Trophoblast cell (in vitro differentiated cells and primary cell): ENCODE measurements at regions not wholly inside any gene's neighbourhood (a gene's known extent, or its start where the extent isn't known, plus 50 kb on each side); places are given as distances from the start of the nearest gene placed in this dataset.

Experiments
- DNase-seq, 2 donors: peaks; one replicate each; pipeline ENCODE4 v3.0.0-alpha.2; 2016
- H2AFZ ChIP-seq: 2 replicates; pipeline ENCODE4 v1.6.1; 2013; ENCODE audit warnings: low read length, moderate library complexity, mild to moderate bottlenecking; ENCODE audit not compliant: insufficient read depth, poor library complexity
- H2AK5ac ChIP-seq: 2 replicates; pipeline ENCODE4 v1.6.1; 2013; ENCODE audit warnings: mild to moderate bottlenecking, low read length
- H2BK120ac ChIP-seq: 2 replicates; pipeline ENCODE4 v1.6.1; 2013; ENCODE audit warnings: low read length, mild to moderate bottlenecking, moderate library complexity; ENCODE audit not compliant: insufficient read depth, poor library complexity
- H2BK12ac ChIP-seq: 2 replicates; pipeline ENCODE4 v1.6.1; 2013; ENCODE audit warnings: mild to moderate bottlenecking, low read length, moderate library complexity
- H2BK5ac ChIP-seq: 2 replicates; pipeline ENCODE4 v1.6.1; 2013; ENCODE audit warnings: low read length, low read depth, moderate library complexity, mild to moderate bottlenecking; ENCODE audit not compliant: poor library complexity
- H3K14ac ChIP-seq: 2 replicates; pipeline ENCODE4 v1.6.1; 2013; ENCODE audit warnings: mild to moderate bottlenecking, low read length
- H3K18ac ChIP-seq: 2 replicates; pipeline ENCODE4 v1.6.1; 2013; ENCODE audit warnings: mild to moderate bottlenecking, low read length
- H3K23ac ChIP-seq: 2 replicates; pipeline ENCODE4 v1.6.1; 2013; ENCODE audit warnings: low read length
- H3K27ac ChIP-seq: 2 replicates; pipeline ENCODE4 v1.5.1; 2013; ENCODE audit warnings: low read depth, mild to moderate bottlenecking, inconsistent platforms, low read length, moderate library complexity
- H3K27me3 ChIP-seq: 2 replicates; pipeline ENCODE4 v1.6.1; 2013; ENCODE audit warnings: inconsistent platforms, mild to moderate bottlenecking, low read length, moderate library complexity; ENCODE audit not compliant: insufficient read depth
- H3K36me3 ChIP-seq, 2 experiments: 1 replicate in 1 of 2; 2 replicates in 1 of 2; pipeline ENCODE4 v1.6.1; 2013; ENCODE audit warnings: low read length in 2 of 2, mild to moderate bottlenecking in 2 of 2, moderate library complexity in 1 of 2; ENCODE audit not compliant: insufficient read depth in 2 of 2, control insufficient read depth in 1 of 2
- H3K4ac ChIP-seq: 2 replicates; pipeline ENCODE4 v1.6.1; 2013; ENCODE audit warnings: low read depth, mild to moderate bottlenecking, low read length, moderate library complexity
- H3K4me1 ChIP-seq, 2 experiments: 1 replicate in 1 of 2; 2 replicates in 1 of 2; pipeline ENCODE4 v1.6.1; 2013; ENCODE audit warnings: low read length in 2 of 2, mild to moderate bottlenecking in 2 of 2, moderate library complexity in 1 of 2; ENCODE audit not compliant: insufficient read depth in 2 of 2, control insufficient read depth in 1 of 2
- H3K4me2 ChIP-seq: 2 replicates; pipeline ENCODE4 v1.6.1; 2013; ENCODE audit warnings: inconsistent platforms, mild to moderate bottlenecking, low read length, moderate library complexity
- H3K4me3 ChIP-seq: 2 replicates; pipeline ENCODE4 v1.5.1; 2013; ENCODE audit warnings: mild to moderate bottlenecking, low read depth, low read length, inconsistent platforms
- H3K79me1 ChIP-seq: one replicate; pipeline ENCODE4 v1.6.1; 2013; ENCODE audit warnings: low read length
- H3K79me2 ChIP-seq: 2 replicates; pipeline ENCODE4 v1.6.1; 2013; ENCODE audit warnings: low read length, mild to moderate bottlenecking; ENCODE audit not compliant: control insufficient read depth, insufficient read depth, poor library complexity
- H3K9ac ChIP-seq: 2 replicates; pipeline ENCODE4 v1.6.1; 2013; ENCODE audit warnings: mild to moderate bottlenecking, low read length
- H3K9me3 ChIP-seq: 2 replicates; pipeline ENCODE4 v1.6.1; 2013; ENCODE audit warnings: low read depth, mild to moderate bottlenecking, control low read depth, inconsistent platforms, low read length; ENCODE audit not compliant: insufficient read depth
- H4K12ac ChIP-seq: 2 replicates; pipeline ENCODE4 v1.6.1; 2013; ENCODE audit warnings: low read depth, mild to moderate bottlenecking, low read length, moderate library complexity
- H4K8ac ChIP-seq: 2 replicates; pipeline ENCODE4 v1.6.1; 2013; ENCODE audit warnings: low read depth, mild to moderate bottlenecking, low read length, moderate library complexity
- H4K91ac ChIP-seq: one replicate; pipeline ENCODE4 v1.6.1; 2013; ENCODE audit warnings: low read depth, mild to moderate bottlenecking, low read length, moderate library complexity
- WGBS: extraction: QIAGEN DNeasy Blood & Tissue Kit; methylation state at CpG from one replicate; pipeline ENCODE4 v1.1.7; 2013; ENCODE audit warnings: missing lambda C conversion rate; ENCODE audit not compliant: insufficient read length, insufficient coverage; ENCODE audit errors: extremely low coverage; 5-methylcytosine and 5-hydroxymethylcytosine counted together

- H3K4me2 ChIP-seq, result no peak overlapping the region
- no peak overlapping the region for H2AK5ac ChIP-seq
- H4K12ac ChIP-seq, result no peak overlapping the region
- peaks cover 3% of the 10 kb centered on the region in 2 experiments for H3K4me1 ChIP-seq
- H3K9me3 ChIP-seq, result peaks cover 3% of the 10 kb centered on the region
- no peaks in the 10 kb centered on the region for H3K27me3 ChIP-seq
- no peak overlapping the region for H2AFZ ChIP-seq
- no peak overlapping the region for H3K18ac ChIP-seq
- H3K4me3 ChIP-seq, result no peak overlapping the region
- no peak overlapping the region for H3K14ac ChIP-seq
- no peak overlapping the region for H2BK120ac ChIP-seq
- H3K79me2 ChIP-seq, result no peaks in the 10 kb centered on the region
- H2BK12ac ChIP-seq, result no peak overlapping the region
- no peak overlapping the region for H3K4ac ChIP-seq
- no peak overlapping the region for H2BK5ac ChIP-seq
- no peak overlapping the region for H4K91ac ChIP-seq
- no peaks in the 10 kb centered on the region for H3K36me3 ChIP-seq
- no peaks in the 10 kb centered on the region for H3K79me1 ChIP-seq
- no peak overlapping the region for H3K23ac ChIP-seq
- H4K8ac ChIP-seq, result no peak overlapping the region
- no peak overlapping the region for H3K9ac ChIP-seq
- no peak for DNase-seq
- no peak overlapping the region for H3K27ac ChIP-seq
Observed at GRCh38 chr10:90604636-90605035, 253.2 kb downstream of the HTR7 start.

- no peak overlapping the region for H3K23ac ChIP-seq
- no peaks in the 10 kb centered on the region for H3K79me2 ChIP-seq
- H2AFZ ChIP-seq, result no peak overlapping the region
- H3K36me3 ChIP-seq, result no peaks in the 10 kb centered on the region
- peaks cover 3% of the 10 kb centered on the region in 2 experiments for H3K4me1 ChIP-seq
- H3K4me3 ChIP-seq, result no peak overlapping the region
- peaks cover 3% of the 10 kb centered on the region for H3K9me3 ChIP-seq
- H3K9ac ChIP-seq, result no peak overlapping the region
- H4K12ac ChIP-seq, result no peak overlapping the region
- no peak overlapping the region for H3K4ac ChIP-seq
- H3K18ac ChIP-seq, result no peak overlapping the region
- no peak overlapping the region for H2AK5ac ChIP-seq
- H3K27me3 ChIP-seq, result no peaks in the 10 kb centered on the region
- H2BK5ac ChIP-seq, result no peak overlapping the region
- no peak overlapping the region for H3K4me2 ChIP-seq
- H2BK120ac ChIP-seq, result no peak overlapping the region
- H4K91ac ChIP-seq, result no peak overlapping the region
- no peaks in the 10 kb centered on the region for H3K79me1 ChIP-seq
- no peak overlapping the region for H3K27ac ChIP-seq
- no peak overlapping the region for H4K8ac ChIP-seq
- no CpG with 5 or more reads among the region's 3 CpGs for WGBS
- no peak overlapping the region for H2BK12ac ChIP-seq
- H3K14ac ChIP-seq, result no peak overlapping the region
- no peak for DNase-seq
Observed at GRCh38 chr10:90605506-90605905, 252.3 kb downstream of the HTR7 start.

- no peaks in the 10 kb centered on the region for H3K79me2 ChIP-seq
Observed at GRCh38 chr10:90612276-90612675, 245.6 kb downstream of the HTR7 start.

GRCh38 chr10:90614631-90615030, 243.2 kb downstream of the HTR7 start:
- no CpG with 5 or more reads among the region's 1 CpG for WGBS

More at GRCh38 chr10:90612276-90612675, 245.6 kb downstream of the HTR7 start:
- H3K23ac ChIP-seq, result peak overlapping the region; percentile 13
- no peak overlapping the region for H2AK5ac ChIP-seq
- no peak overlapping the region for H3K14ac ChIP-seq
- H3K27ac ChIP-seq, result no peak overlapping the region
- H3K79me1 ChIP-seq, result no peaks in the 10 kb centered on the region
- H4K91ac ChIP-seq, result no peak overlapping the region
- H4K12ac ChIP-seq, result no peak overlapping the region
- DNase-seq, result no peak
- H3K27me3 ChIP-seq, result no peaks in the 10 kb centered on the region
- no peak overlapping the region for H3K4ac ChIP-seq
- no peak overlapping the region for H3K4me2 ChIP-seq
- no peak overlapping the region for H2BK12ac ChIP-seq
- H3K4me1 ChIP-seq, result no peaks in the 10 kb centered on the region
- H2AFZ ChIP-seq, result no peak overlapping the region
- no peak overlapping the region for H4K8ac ChIP-seq
- H3K9ac ChIP-seq, result no peak overlapping the region
- no peak overlapping the region for H3K18ac ChIP-seq
- H2BK5ac ChIP-seq, result no peak overlapping the region
- no CpG with 5 or more reads among the region's 3 CpGs for WGBS
- no peaks in the 10 kb centered on the region for H3K9me3 ChIP-seq
- no peak overlapping the region for H3K4me3 ChIP-seq
- H2BK120ac ChIP-seq, result no peak overlapping the region
- no peaks in the 10 kb centered on the region for H3K36me3 ChIP-seq

More at GRCh38 chr10:90614631-90615030, 243.2 kb downstream of the HTR7 start:
- Histone ChIP-seq H4K12ac (no peak overlapping the region), H4K91ac (no peak overlapping the region), H3K4me3 (no peak overlapping the region), H4K8ac (no peak overlapping the region), H3K27ac (no peak overlapping the region), H3K79me1 (no peaks in the 10 kb centered on the region), H3K9ac (no peak overlapping the region), H3K9me3 (no peaks in the 10 kb centered on the region), H3K18ac (no peak overlapping the region), H2BK12ac (no peak overlapping the region), H3K4me1 (no peaks in the 10 kb centered on the region), H3K4ac (no peak overlapping the region), H3K36me3 (no peaks in the 10 kb centered on the region), H3K23ac (no peak overlapping the region), H2AK5ac (no peak overlapping the region), H3K14ac (no peak overlapping the region), H3K27me3 (no peaks in the 10 kb centered on the region), H2BK5ac (no peak overlapping the region), H3K79me2 (no peaks in the 10 kb centered on the region), H2AFZ (no peak overlapping the region), H2BK120ac (no peak overlapping the region), H3K4me2 (no peak overlapping the region)
- DNase-seq, result no peak
